ENCODE measurements at regions not wholly inside any gene's neighbourhood (a gene's known extent, or its start where the extent isn't known, plus 50 kb on each side); places are given as distances from the start of the nearest gene placed in this dataset.

- no peak for TF ChIP-seq CTCF (IDR thresholded peaks at IDR 0.05)
- TF ChIP-seq POLR2A (IDR thresholded peaks at IDR 0.05), result no peak
Observed at GRCh38 chr5:1998348-1998669, 115.6 kb upstream of the IRX4 start.

All from lower leg skin (tissue), 3 donors.